ENCODE measurements at regions not wholly inside any gene's neighbourhood (a gene's known extent, or its start where the extent isn't known, plus 50 kb on each side); places are given as distances from the start of the nearest gene placed in this dataset.

- H3K9ac ChIP-seq (ENCODE audit: insufficient read depth, low read length): no peak overlapping the region
- H3K9me3 ChIP-seq (ENCODE audit: control insufficient read depth, insufficient read depth, low read depth, low read length): no peaks in the 10 kb centered on the region
- no peak overlapping the region for H3K27ac ChIP-seq (ENCODE audit: insufficient read depth, low read length)
- H3K27me3 ChIP-seq (ENCODE audit: control insufficient read depth, insufficient read depth, low read length): no peaks in the 10 kb centered on the region
- H3K4me2 ChIP-seq (ENCODE audit: extremely low read depth, insufficient read depth, low read length): no peak overlapping the region
- no peak for TF ChIP-seq EZH2 (IDR thresholded peaks at IDR 0.05; ENCODE audit: low read length, missing control alignments)
- no peak for TF ChIP-seq CTCF (conservative IDR thresholded peaks at IDR 0.05 in 1 of 2, IDR thresholded peaks at IDR 0.05 in 1 of 2; ENCODE audit: low read depth in 1 of 2, low read length in 2 of 2)
- H3K4me1 ChIP-seq (ENCODE audit: control insufficient read depth, extremely low read depth, insufficient read depth, low read length): no peaks in the 10 kb centered on the region
- H3K4me3 ChIP-seq (replicated peaks in 1 of 4; ENCODE audit: control extremely low read depth in 1 of 4, insufficient read depth in 1 of 4, low read depth in 3 of 4, low read length in 4 of 4): no peak overlapping the region
- no peaks in the 10 kb centered on the region for H4K20me1 ChIP-seq (ENCODE audit: control insufficient read depth, extremely low read depth, insufficient read depth, low read length)
- no peak overlapping the region for H2AFZ ChIP-seq (ENCODE audit: low read length)
- DNase-seq (ENCODE audit: low read depth in 2 of 2): no peak
- no peaks in the 10 kb centered on the region for H3K36me3 ChIP-seq (ENCODE audit: control insufficient read depth, insufficient read depth, low read length)
- H3K79me2 ChIP-seq (ENCODE audit: control insufficient read depth, insufficient read depth, low read length): no peaks in the 10 kb centered on the region
Measured at GRCh38 chr1:157412308-157412707, 140.0 kb downstream of the FCRL5 start.

- Histone ChIP-seq H3K27me3 (ENCODE audit: control insufficient read depth, insufficient read depth, low read length) (no peaks in the 10 kb centered on the region), H3K79me2 (ENCODE audit: control insufficient read depth, insufficient read depth, low read length) (no peaks in the 10 kb centered on the region), H3K4me2 (ENCODE audit: extremely low read depth, insufficient read depth, low read length) (no peak overlapping the region), H2AFZ (ENCODE audit: low read length) (no peak overlapping the region), H3K4me3 (replicated peaks in 1 of 4; ENCODE audit: control extremely low read depth in 1 of 4, insufficient read depth in 1 of 4, low read depth in 3 of 4, low read length in 4 of 4) (no peak overlapping the region), H3K27ac (ENCODE audit: insufficient read depth, low read length) (no peak overlapping the region), H3K9me3 (ENCODE audit: control insufficient read depth, insufficient read depth, low read depth, low read length) (no peaks in the 10 kb centered on the region), H3K9ac (ENCODE audit: insufficient read depth, low read length) (no peak overlapping the region), H4K20me1 (ENCODE audit: control insufficient read depth, extremely low read depth, insufficient read depth, low read length) (no peaks in the 10 kb centered on the region), H3K4me1 (ENCODE audit: control insufficient read depth, extremely low read depth, insufficient read depth, low read length) (no peaks in the 10 kb centered on the region), H3K36me3 (ENCODE audit: control insufficient read depth, insufficient read depth, low read length) (no peaks in the 10 kb centered on the region)
- TF ChIP-seq EZH2 (IDR thresholded peaks at IDR 0.05; ENCODE audit: low read length, missing control alignments): no peak
- TF ChIP-seq CTCF (conservative IDR thresholded peaks at IDR 0.05 in 1 of 2, IDR thresholded peaks at IDR 0.05 in 1 of 2; ENCODE audit: low read depth in 1 of 2, low read length in 2 of 2): no peak
- DNase-seq (ENCODE audit: low read depth in 2 of 2): no peak
Measured at GRCh38 chr1:157411769-157412168, 140.5 kb downstream of the FCRL5 start.

- DNase-seq (ENCODE audit: low read depth in 2 of 2): no peak
- Histone ChIP-seq H3K36me3 (ENCODE audit: control insufficient read depth, insufficient read depth, low read length) (no peaks in the 10 kb centered on the region), H3K79me2 (ENCODE audit: control insufficient read depth, insufficient read depth, low read length) (no peaks in the 10 kb centered on the region), H3K4me3 (replicated peaks in 1 of 4; ENCODE audit: control extremely low read depth in 1 of 4, insufficient read depth in 1 of 4, low read depth in 3 of 4, low read length in 4 of 4) (no peak overlapping the region), H3K9me3 (ENCODE audit: control insufficient read depth, insufficient read depth, low read depth, low read length) (no peaks in the 10 kb centered on the region), H3K27ac (ENCODE audit: insufficient read depth, low read length) (no peak overlapping the region), H3K27me3 (ENCODE audit: control insufficient read depth, insufficient read depth, low read length) (no peaks in the 10 kb centered on the region), H2AFZ (ENCODE audit: low read length) (no peak overlapping the region), H3K4me2 (ENCODE audit: extremely low read depth, insufficient read depth, low read length) (no peak overlapping the region), H4K20me1 (ENCODE audit: control insufficient read depth, extremely low read depth, insufficient read depth, low read length) (no peaks in the 10 kb centered on the region), H3K4me1 (ENCODE audit: control insufficient read depth, extremely low read depth, insufficient read depth, low read length) (no peaks in the 10 kb centered on the region), H3K9ac (ENCODE audit: insufficient read depth, low read length) (no peak overlapping the region)
- no peak for TF ChIP-seq CTCF (conservative IDR thresholded peaks at IDR 0.05 in 1 of 2, IDR thresholded peaks at IDR 0.05 in 1 of 2; ENCODE audit: low read depth in 1 of 2, low read length in 2 of 2)
- TF ChIP-seq EZH2 (IDR thresholded peaks at IDR 0.05; ENCODE audit: low read length, missing control alignments): no peak
Measured at GRCh38 chr1:157411064-157411463, 141.3 kb downstream of the FCRL5 start.

Data from fibroblast of lung (primary cell).